Smooth muscle cell (in vitro differentiated cells): ENCODE measurements at regions not wholly inside any gene's neighbourhood (a gene's known extent, or its start where the extent isn't known, plus 50 kb on each side); places are given as distances from the start of the nearest gene placed in this dataset.
A peak's percentile ranks its signal among the peaks of the same experiment; 100 is the strongest.

ENCODE experiments used
- DNase-seq: peaks from one replicate; lab custom pipeline; 2025; ENCODE audit not compliant: unreplicated experiment; lab: John Stamatoyannopoulos, UW
- H2AFZ ChIP-seq: fragments of 200-600 bp; sonication (generic); 2 replicates; pipeline ENCODE4 v1.6.0; 2016; ENCODE audit warnings: antibody characterized with exemption, low read depth, mild to moderate bottlenecking
- H3F3A ChIP-seq: fragments of 200-600 bp; sonication (generic); 2 replicates; pipeline ENCODE4 v1.6.0; 2017; ENCODE audit warnings: antibody characterized with exemption, low read depth
- H3K27ac ChIP-seq: fragments of 200-600 bp; sonication (generic); 2 replicates; pipeline ENCODE4 v1.5.1; 2016; ENCODE audit warnings: low read depth, mild to moderate bottlenecking
- H3K27me3 ChIP-seq: fragments of 200-600 bp; sonication (generic); 2 replicates; pipeline ENCODE4 v1.6.1; 2016; ENCODE audit warnings: low read depth, mild to moderate bottlenecking
- H3K36me3 ChIP-seq: fragments of 200-600 bp; sonication (generic); 2 replicates; pipeline ENCODE4 v1.5.1; 2016; ENCODE audit warnings: low read depth
- H3K4me1 ChIP-seq: fragments of 200-600 bp; sonication (generic); 2 replicates; pipeline ENCODE4 v1.5.1; 2016; ENCODE audit warnings: low read depth
- H3K4me2 ChIP-seq: fragments of 200-600 bp; sonication (generic); 2 replicates; pipeline ENCODE4 v1.6.0; 2016; ENCODE audit warnings: mild to moderate bottlenecking
- H3K4me3 ChIP-seq: fragments of 200-600 bp; sonication (generic); 2 replicates; pipeline ENCODE4 v1.5.1; 2016; ENCODE audit warnings: mild to moderate bottlenecking
- H3K79me2 ChIP-seq: fragments of 200-600 bp; sonication (generic); 2 replicates; pipeline ENCODE4 v1.6.0; 2016; ENCODE audit warnings: low read depth, mild to moderate bottlenecking
- H3K9ac ChIP-seq: fragments of 200-600 bp; sonication (generic); 2 replicates; pipeline ENCODE4 v1.6.0; 2016; ENCODE audit warnings: low read depth
- H3K9me3 ChIP-seq: fragments of 200-600 bp; sonication (generic); replicated peaks from 2 replicates; pipeline ENCODE4 v1.5.1; 2016; ENCODE audit warnings: low read depth
- H4K20me1 ChIP-seq: fragments of 200-600 bp; sonication (generic); 2 replicates; pipeline ENCODE4 v1.6.0; 2016; ENCODE audit warnings: low read depth
- CTCF ChIP-seq: fragments of 200-600 bp; sonication (generic); IDR thresholded peaks from 2 replicates; pipeline ENCODE4 v1.5.1; 2017; ENCODE audit warnings: borderline replicate concordance, mild to moderate bottlenecking, antibody characterized with exemption; ENCODE audit not compliant: insufficient read depth, poor library complexity, severe bottlenecking
- WGBS: methylation state at CpG from one replicate; pipeline ENCODE4 v1.1.7; 2016; ENCODE audit warnings: low lambda C conversion rate; 5-methylcytosine and 5-hydroxymethylcytosine counted together

- no peak for TF ChIP-seq CTCF
- Histone ChIP-seq H4K20me1 (no peaks in the 10 kb centered on the region), H2AFZ (peak overlapping the region; percentile 60), H3K9ac (no peak overlapping the region), H3K4me2 (peak overlapping the region; percentile 24), H3K27ac (peak overlapping the region; percentile 65), H3K27me3 (no peaks in the 10 kb centered on the region), H3K9me3 (no peaks in the 10 kb centered on the region), H3K36me3 (no peaks in the 10 kb centered on the region), H3K4me3 (no peak overlapping the region), H3K79me2 (no peaks in the 10 kb centered on the region), H3K4me1 (peaks cover 49% of the 10 kb centered on the region), H3F3A (peaks cover 6% of the 10 kb centered on the region)
- WGBS: 26% methylated on average over 6 of the region's 6 CpGs
- DNase-seq: no peak
Measured at GRCh38 chr5:93246090-93246855, 334.7 kb downstream of the NR2F1-AS1 start.

GRCh38 chr5:93245226-93245625, 335.8 kb downstream of the NR2F1-AS1 start:
- peaks cover 6% of the 10 kb centered on the region for H3F3A ChIP-seq
- H3K9me3 ChIP-seq: no peaks in the 10 kb centered on the region
- H3K36me3 ChIP-seq: no peaks in the 10 kb centered on the region
- H3K79me2 ChIP-seq: no peaks in the 10 kb centered on the region
- H3K4me2 ChIP-seq: no peak overlapping the region
- no peaks in the 10 kb centered on the region for H4K20me1 ChIP-seq
- 94% methylated on average over 3 of the region's 3 CpGs for WGBS
- H2AFZ ChIP-seq: no peak overlapping the region
- H3K4me3 ChIP-seq: no peak overlapping the region
- H3K4me1 ChIP-seq: peaks cover 44% of the 10 kb centered on the region
- TF ChIP-seq CTCF: no peak
- no peaks in the 10 kb centered on the region for H3K27me3 ChIP-seq
- peak overlapping the region; percentile 65 for H3K27ac ChIP-seq
- H3K9ac ChIP-seq: no peak overlapping the region
- no peak for DNase-seq

- Histone ChIP-seq H2AFZ (no peak overlapping the region), H3K4me2 (no peak overlapping the region), H3K27me3 (no peaks in the 10 kb centered on the region), H3K4me3 (no peak overlapping the region), H3K9ac (no peak overlapping the region), H3K9me3 (no peaks in the 10 kb centered on the region), H3K27ac (no peak overlapping the region), H3F3A (peaks cover 6% of the 10 kb centered on the region), H4K20me1 (no peaks in the 10 kb centered on the region), H3K4me1 (peaks cover 34% of the 10 kb centered on the region), H3K79me2 (no peaks in the 10 kb centered on the region), H3K36me3 (no peaks in the 10 kb centered on the region)
- TF ChIP-seq CTCF: no peak
- no peak for DNase-seq
- WGBS: 89% methylated on average over 1 of the region's 1 CpG
Measured at GRCh38 chr5:93243481-93243880, 337.5 kb downstream of the NR2F1-AS1 start.
